ENCODE measurements at regions not wholly inside any gene's neighbourhood (a gene's known extent, or its start where the extent isn't known, plus 50 kb on each side); places are given as distances from the start of the nearest gene placed in this dataset.
A peak's percentile ranks its signal among the peaks of the same experiment; 100 is the strongest.

DNA sequence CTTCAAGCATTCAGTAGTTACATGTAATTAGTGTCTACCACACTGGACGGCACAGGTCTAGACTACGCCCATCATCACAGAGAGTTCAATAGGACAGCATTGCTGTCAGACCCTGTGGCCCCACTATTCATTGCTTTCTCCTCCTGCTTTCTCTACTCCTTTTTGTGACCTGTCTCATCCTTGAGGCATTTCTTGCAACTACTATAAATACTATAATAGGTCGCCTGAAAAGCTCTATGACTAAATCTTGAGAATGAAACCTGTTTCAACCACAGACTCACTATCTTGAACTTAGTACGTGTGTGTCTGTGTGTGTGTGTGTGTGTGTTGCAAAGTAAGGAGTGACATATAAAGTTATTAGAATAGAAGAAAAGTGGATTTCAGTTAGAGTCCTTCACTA lies 252.9 kb upstream of the KLF3 start:
- no peak for TF ChIP-seq CTCF (IDR thresholded peaks at IDR 0.05; ENCODE audit: borderline replicate concordance, extremely low read depth, insufficient read depth)

DNA sequence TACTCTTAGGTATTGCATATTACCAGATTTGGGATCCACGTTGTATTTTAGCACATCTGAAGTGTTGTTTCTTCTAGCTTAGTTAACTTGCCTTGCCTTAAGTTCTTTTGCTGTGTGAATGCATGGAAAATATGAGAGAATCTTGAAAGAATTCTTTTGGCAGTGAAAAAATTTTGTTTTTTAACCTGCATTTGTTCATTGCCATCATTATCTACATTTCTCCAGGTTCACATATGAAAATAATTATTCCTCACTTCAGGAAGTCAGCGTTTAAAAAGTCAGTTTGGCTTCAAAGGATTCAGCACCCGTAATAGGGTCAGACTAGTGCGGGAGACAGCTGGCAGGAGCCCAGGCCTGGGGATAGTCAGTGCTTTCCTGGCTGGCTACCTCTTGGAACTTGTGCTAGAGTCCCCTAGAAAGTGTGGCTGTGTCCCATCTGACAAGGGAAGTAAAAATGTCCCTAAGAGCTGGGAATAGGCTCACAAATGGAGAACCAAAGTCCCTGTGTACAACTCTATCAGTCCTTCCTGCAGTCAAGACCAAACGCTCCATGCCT lies 251.9 kb upstream of the KLF3 start:
- no peak overlapping the region for H3K27ac ChIP-seq (ENCODE audit: low read depth in 2 of 2, low read length in 2 of 2)
- no peak for TF ChIP-seq CTCF (IDR thresholded peaks at IDR 0.05; ENCODE audit: borderline replicate concordance, extremely low read depth, insufficient read depth)
- intact Hi-C loops (cut with DNase I), result no loop called here
- H3K9me3 ChIP-seq (ENCODE audit: control insufficient read depth in 2 of 3, insufficient read depth in 1 of 3, low read length in 3 of 3), result no peaks in the 10 kb centered on the region
- no peaks in the 10 kb centered on the region for H3K4me1 ChIP-seq (ENCODE audit: control insufficient read depth in 2 of 3, insufficient read depth in 2 of 3, low read depth in 1 of 3, low read length in 3 of 3)
- H3K9ac ChIP-seq (ENCODE audit: low read length in 3 of 3), result no peak overlapping the region
- DNase-seq (no peak), FAIRE-seq (no peak)
- no peak overlapping the region for H3K4me3 ChIP-seq (ENCODE audit: low read length in 3 of 3)
- H3K36me3 ChIP-seq (ENCODE audit: control insufficient read depth in 2 of 3, insufficient read depth in 3 of 3, low read length in 3 of 3), result no peaks in the 10 kb centered on the region
- H3K27me3 ChIP-seq (ENCODE audit: control insufficient read depth, insufficient read depth, low read length), result no peaks in the 10 kb centered on the region

More for the DNA sequence above, 252.9 kb upstream of the KLF3 start:
- H3K27ac ChIP-seq (ENCODE audit: low read depth in 2 of 2, low read length in 2 of 2), result no peak overlapping the region
- H3K36me3 ChIP-seq (ENCODE audit: control insufficient read depth in 2 of 3, insufficient read depth in 3 of 3, low read length in 3 of 3), result no peaks in the 10 kb centered on the region
- intact Hi-C loops (cut with DNase I), result no loop called here
- no peak overlapping the region for H3K4me3 ChIP-seq (ENCODE audit: low read length in 3 of 3)
- no peaks in the 10 kb centered on the region for H3K4me1 ChIP-seq (ENCODE audit: control insufficient read depth in 2 of 3, insufficient read depth in 2 of 3, low read depth in 1 of 3, low read length in 3 of 3)
- no peaks in the 10 kb centered on the region for H3K9me3 ChIP-seq (ENCODE audit: control insufficient read depth in 2 of 3, insufficient read depth in 1 of 3, low read length in 3 of 3)
- no peak overlapping the region for H3K9ac ChIP-seq (ENCODE audit: low read length in 3 of 3)
- FAIRE-seq (no peak), DNase-seq (no peak)
- H3K27me3 ChIP-seq (ENCODE audit: control insufficient read depth, insufficient read depth, low read length), result no peaks in the 10 kb centered on the region

DNA sequence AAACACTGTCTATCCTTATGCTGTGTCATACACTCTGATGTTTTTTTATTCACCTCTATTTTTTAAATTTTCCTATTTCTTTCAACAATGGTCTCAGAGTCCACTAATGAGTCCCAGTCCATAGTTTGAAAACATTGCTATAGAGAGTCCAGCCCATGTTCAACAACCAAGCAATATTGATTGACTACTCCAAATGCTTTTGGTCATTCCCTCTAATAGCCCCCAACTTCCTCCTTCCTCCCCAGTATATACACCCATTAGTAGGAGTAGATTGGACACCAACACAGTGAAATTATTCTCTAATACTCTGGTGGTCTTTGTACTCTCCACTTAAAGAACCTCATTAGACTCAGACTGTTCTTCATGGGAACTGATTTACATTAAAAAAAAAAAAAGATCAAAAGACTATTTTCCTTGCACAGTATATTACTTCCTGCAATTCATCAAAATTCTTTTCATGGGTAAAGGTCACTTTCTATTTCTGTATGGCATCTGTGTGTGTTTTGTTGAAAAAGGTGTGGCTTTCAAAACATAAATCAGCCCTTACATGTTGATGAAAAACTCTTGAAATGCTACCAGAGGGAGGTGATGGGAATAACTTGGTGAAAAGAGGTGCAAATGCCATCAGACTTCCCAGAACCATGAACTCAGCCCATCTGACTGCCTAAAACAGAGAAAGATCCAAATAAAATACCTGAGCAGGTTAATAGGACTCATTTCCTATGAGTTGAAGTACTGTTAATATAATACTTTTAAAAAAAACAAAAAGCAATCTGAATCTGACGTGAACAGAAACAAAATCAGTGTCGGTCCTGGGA lies 250.3 kb upstream of the KLF3 start:
- DNase-seq, result peak in 2 of 5 donors; percentile 41 to 48
- no peak for FAIRE-seq
- H3K27me3 ChIP-seq (ENCODE audit: control insufficient read depth, insufficient read depth, low read length), result no peaks in the 10 kb centered on the region

More for the DNA sequence above, 250.3 kb upstream of the KLF3 start:
- H3K9ac ChIP-seq (ENCODE audit: low read length in 3 of 3), result no peak overlapping the region
- H3K4me1 ChIP-seq (ENCODE audit: control insufficient read depth in 2 of 3, insufficient read depth in 2 of 3, low read depth in 1 of 3, low read length in 3 of 3), result no peaks in the 10 kb centered on the region
- no peaks in the 10 kb centered on the region for H3K9me3 ChIP-seq (ENCODE audit: control insufficient read depth in 2 of 3, insufficient read depth in 1 of 3, low read length in 3 of 3)
- intact Hi-C loops (cut with DNase I), result no loop called here
- no peak overlapping the region for H3K27ac ChIP-seq (ENCODE audit: low read depth in 2 of 2, low read length in 2 of 2)
- H3K36me3 ChIP-seq (ENCODE audit: control insufficient read depth in 2 of 3, insufficient read depth in 3 of 3, low read length in 3 of 3), result no peaks in the 10 kb centered on the region
- H3K4me3 ChIP-seq (ENCODE audit: low read length in 3 of 3), result no peak overlapping the region
- TF ChIP-seq CTCF (IDR thresholded peaks at IDR 0.05; ENCODE audit: borderline replicate concordance, extremely low read depth, insufficient read depth), result no peak

Data from kidney (tissue), 13 donors.